Activated CD4-positive, alpha-beta T cell treated with anti-CD3 and anti-CD28 coated beads for 24 hours (primary cell): ENCODE measurements at regions not wholly inside any gene's neighbourhood (a gene's known extent, or its start where the extent isn't known, plus 50 kb on each side); places are given as distances from the start of the nearest gene placed in this dataset.

Source experiments
- DNase-seq, 2 donors: peaks; one replicate each; pipeline ENCODE4 v3.0.0-alpha.2; 2020; ENCODE audit warnings: low read depth in 2 of 2

- DNase-seq = no peak
These were observed 87.1 kb upstream of the RAB6C start for GRCh38 chr2:129892360-129892759.

- DNase-seq = no peak
These were observed 86.7 kb upstream of the RAB6C start for GRCh38 chr2:129892773-129893172.

GRCh38 chr2:129893244-129893643 lies 86.2 kb upstream of the RAB6C start:
- no peak for DNase-seq

GRCh38 chr2:129894616-129895015 lies 84.8 kb upstream of the RAB6C start:
- DNase-seq = no peak

- DNase-seq = no peak
These were observed 84.4 kb upstream of the RAB6C start for GRCh38 chr2:129895061-129895460.

- DNase-seq = no peak
These were observed 83.9 kb upstream of the RAB6C start for GRCh38 chr2:129895526-129896082.

- DNase-seq = no peak
These were observed 83.0 kb upstream of the RAB6C start for GRCh38 chr2:129896226-129897100.

GRCh38 chr2:129901754-129902415 lies 77.6 kb upstream of the RAB6C start:
- DNase-seq = no peak

GRCh38 chr2:129902731-129903585 lies 76.5 kb upstream of the RAB6C start:
- no peak for DNase-seq

- no peak for DNase-seq
These were observed 75.7 kb upstream of the RAB6C start for GRCh38 chr2:129903586-129904425.

- DNase-seq = no peak
These were observed 74.7 kb upstream of the RAB6C start for GRCh38 chr2:129904532-129905446.

GRCh38 chr2:129905664-129906081 lies 73.8 kb upstream of the RAB6C start:
- no peak for DNase-seq

- DNase-seq = no peak
These were observed 73.2 kb upstream of the RAB6C start for GRCh38 chr2:129906139-129906860.

GRCh38 chr2:129906861-129907235 lies 72.6 kb upstream of the RAB6C start:
- DNase-seq = no peak

- no peak for DNase-seq
These were observed 72.0 kb upstream of the RAB6C start for GRCh38 chr2:129907256-129907998.

- no peak for DNase-seq
These were observed 70.6 kb upstream of the RAB6C start for GRCh38 chr2:129908721-129909373.

- no peak for DNase-seq
These were observed 69.6 kb upstream of the RAB6C start for GRCh38 chr2:129909651-129910418.
